Neural cell (in vitro differentiated cells): ENCODE measurements at regions not wholly inside any gene's neighbourhood (a gene's known extent, or its start where the extent isn't known, plus 50 kb on each side); places are given as distances from the start of the nearest gene placed in this dataset.

ENCODE experiments used
- H2AFZ ChIP-seq: fragments of 200-600, 300-800 bp; sonication (generic), shearing (Covaris generic); 2 replicates; pipeline ENCODE4 v1.6.0; 2014; ENCODE audit warnings: low read depth, mild to moderate bottlenecking, antibody characterized with exemption, low read length, moderate library complexity
- H3F3A ChIP-seq: fragments of 200-600 bp; shearing (Covaris generic); 2 replicates; pipeline ENCODE4 v1.6.1; 2016; ENCODE audit warnings: mild to moderate bottlenecking, moderate library complexity, mixed read lengths, antibody characterized with exemption, low read length; ENCODE audit not compliant: insufficient read depth, poor library complexity, severe bottlenecking
- H3K27ac ChIP-seq: fragments of 200-600, 300-800 bp; sonication (generic), shearing (Covaris generic); 2 replicates; pipeline ENCODE4 v1.5.1; 2014; ENCODE audit warnings: mild to moderate bottlenecking, low read length, moderate library complexity
- H3K27me3 ChIP-seq: fragments of 300-800, 200-600 bp; sonication (generic), shearing (Covaris generic); 2 replicates; pipeline ENCODE4 v1.6.0; 2014; ENCODE audit warnings: mild to moderate bottlenecking, low read depth, low read length, moderate library complexity; ENCODE audit not compliant: insufficient read depth
- H3K36me3 ChIP-seq: fragments of 300-800, 200-600 bp; sonication (generic), shearing (Covaris generic); 2 replicates; pipeline ENCODE4 v1.5.1; 2014; ENCODE audit warnings: mild to moderate bottlenecking, antibody characterized with exemption, low read length, moderate library complexity; ENCODE audit not compliant: insufficient read depth
- H3K4me2 ChIP-seq: fragments of 300-800, 200-600 bp; sonication (generic), shearing (Covaris generic); 2 replicates; pipeline ENCODE4 v1.6.0; 2014; ENCODE audit warnings: mild to moderate bottlenecking, low read length
- H3K4me3 ChIP-seq: fragments of 300-800, 200-600 bp; sonication (generic), shearing (Covaris generic); 2 replicates; pipeline ENCODE4 v1.5.1; 2014; ENCODE audit warnings: mild to moderate bottlenecking, low read length, moderate library complexity
- H3K79me2 ChIP-seq: fragments of 200-600 bp; shearing (Covaris generic); replicated peaks from 2 replicates; pipeline ENCODE4 v1.6.0; 2014; ENCODE audit warnings: mild to moderate bottlenecking, low read length, moderate library complexity; ENCODE audit not compliant: insufficient read depth
- H3K9ac ChIP-seq: fragments of 300-800, 200-600 bp; sonication (generic), shearing (Covaris generic); 2 replicates; pipeline ENCODE4 v1.6.1; 2016; ENCODE audit warnings: mild to moderate bottlenecking, low read length, mixed read lengths
- H3K9me2 ChIP-seq: fragments of 200-600 bp; shearing (Covaris generic); 2 replicates; pipeline ENCODE4 v1.6.1; 2016; ENCODE audit warnings: mild to moderate bottlenecking, low read length, mixed read lengths; ENCODE audit not compliant: insufficient read depth
- H3K9me3 ChIP-seq: fragments of 200-600, 300-800 bp; sonication (generic), shearing (Covaris generic); 2 replicates; pipeline ENCODE4 v1.6.1; 2016; ENCODE audit warnings: mild to moderate bottlenecking, mixed run types, low read length, moderate library complexity, mixed read lengths
- H4K20me1 ChIP-seq: fragments of 200-600 bp; shearing (Covaris generic); 2 replicates; pipeline ENCODE4 v1.6.1; 2016; ENCODE audit warnings: mild to moderate bottlenecking, mixed run types; ENCODE audit not compliant: insufficient read depth
- EP300 ChIP-seq: fragments of 450-650 bp; conservative IDR thresholded peaks from 2 replicates; pipeline ENCODE4 v1.6.1; 2014; ENCODE audit warnings: antibody characterized with exemption, mild to moderate bottlenecking, moderate library complexity; ENCODE audit not compliant: poor library complexity, severe bottlenecking
- EZH2 ChIP-seq: fragments of 200-600, 300-800 bp; shearing (Covaris generic), sonication (generic); IDR thresholded peaks from 2 replicates; pipeline ENCODE4 v1.6.1; 2014; ENCODE audit warnings: antibody characterized with exemption, low read length, borderline replicate concordance, mild to moderate bottlenecking; ENCODE audit not compliant: insufficient read depth, poor library complexity, severe bottlenecking
- MXI1 ChIP-seq: fragments of 450-650 bp; conservative IDR thresholded peaks from 2 replicates; pipeline ENCODE4 v1.6.1; 2014; ENCODE audit warnings: antibody characterized with exemption, mild to moderate bottlenecking; ENCODE audit not compliant: poor library complexity, severe bottlenecking
- POLR2AphosphoS5 ChIP-seq: IDR thresholded peaks from 2 replicates; pipeline ENCODE4 v1.6.1; 2012
- RAD21 ChIP-seq: fragments of 450-650 bp; conservative IDR thresholded peaks from 2 replicates; pipeline ENCODE4 v1.6.1; 2014; ENCODE audit warnings: antibody characterized with exemption, mild to moderate bottlenecking, moderate library complexity
- SMC3 ChIP-seq: fragments of 450-650 bp; conservative IDR thresholded peaks from 2 replicates; pipeline ENCODE4 v1.6.1; 2014; ENCODE audit warnings: antibody characterized with exemption, mild to moderate bottlenecking, moderate library complexity; ENCODE audit not compliant: poor library complexity
- TAF1 ChIP-seq: IDR thresholded peaks from 2 replicates; pipeline ENCODE4 v1.6.1; 2012; ENCODE audit warnings: low read depth
- TF ChIP-seq, protein P1 (sequence below): fragments of 450-650 bp; IDR thresholded peaks from 2 replicates; pipeline ENCODE4 v1.5.1; 2014; ENCODE audit warnings: antibody characterized with exemption, mild to moderate bottlenecking, moderate library complexity; ENCODE audit not compliant: poor library complexity, severe bottlenecking
- TF ChIP-seq, protein P2 (sequence below): IDR thresholded peaks from 2 replicates; pipeline ENCODE4 v1.6.1; 2012; ENCODE audit warnings: borderline replicate concordance

DNA sequence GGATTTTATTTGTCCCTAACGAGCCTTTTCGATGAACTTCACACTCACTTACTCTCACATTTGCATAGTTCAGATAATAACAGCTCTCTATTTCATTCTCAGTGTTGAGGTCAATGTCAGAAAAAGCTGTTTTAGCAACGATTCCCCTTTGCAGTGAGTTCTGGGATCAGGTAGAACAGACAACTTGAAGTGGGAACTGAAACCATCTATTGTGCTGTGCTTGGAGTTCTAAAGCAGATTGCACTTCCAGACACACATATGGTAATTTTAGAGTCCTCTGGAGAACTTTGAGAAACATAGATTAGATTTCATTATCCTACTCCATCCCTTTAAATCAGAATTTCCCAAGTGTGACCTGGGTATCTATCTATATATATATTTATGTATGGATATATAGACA, 124.6 kb upstream of the BLID start:
- Histone ChIP-seq H3K79me2 (no peaks in the 10 kb centered on the region), H2AFZ (no peak overlapping the region), H3F3A (no peaks in the 10 kb centered on the region), H3K9ac (no peak overlapping the region), H3K9me2 (no peaks in the 10 kb centered on the region), H3K27me3 (no peaks in the 10 kb centered on the region), H3K36me3 (no peaks in the 10 kb centered on the region), H3K4me3 (no peak overlapping the region), H3K9me3 (no peaks in the 10 kb centered on the region), H3K27ac (no peak overlapping the region), H3K4me2 (no peak overlapping the region), H4K20me1 (no peaks in the 10 kb centered on the region)
- TF ChIP-seq SMC3 (no peak), EP300 (no peak), TAF1 (no peak), EZH2 (no peak), RAD21 (no peak), MXI1 (no peak), POLR2AphosphoS5 (no peak)
- TF ChIP-seq, protein P1, sequence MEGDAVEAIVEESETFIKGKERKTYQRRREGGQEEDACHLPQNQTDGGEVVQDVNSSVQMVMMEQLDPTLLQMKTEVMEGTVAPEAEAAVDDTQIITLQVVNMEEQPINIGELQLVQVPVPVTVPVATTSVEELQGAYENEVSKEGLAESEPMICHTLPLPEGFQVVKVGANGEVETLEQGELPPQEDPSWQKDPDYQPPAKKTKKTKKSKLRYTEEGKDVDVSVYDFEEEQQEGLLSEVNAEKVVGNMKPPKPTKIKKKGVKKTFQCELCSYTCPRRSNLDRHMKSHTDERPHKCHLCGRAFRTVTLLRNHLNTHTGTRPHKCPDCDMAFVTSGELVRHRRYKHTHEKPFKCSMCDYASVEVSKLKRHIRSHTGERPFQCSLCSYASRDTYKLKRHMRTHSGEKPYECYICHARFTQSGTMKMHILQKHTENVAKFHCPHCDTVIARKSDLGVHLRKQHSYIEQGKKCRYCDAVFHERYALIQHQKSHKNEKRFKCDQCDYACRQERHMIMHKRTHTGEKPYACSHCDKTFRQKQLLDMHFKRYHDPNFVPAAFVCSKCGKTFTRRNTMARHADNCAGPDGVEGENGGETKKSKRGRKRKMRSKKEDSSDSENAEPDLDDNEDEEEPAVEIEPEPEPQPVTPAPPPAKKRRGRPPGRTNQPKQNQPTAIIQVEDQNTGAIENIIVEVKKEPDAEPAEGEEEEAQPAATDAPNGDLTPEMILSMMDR: no peak
- TF ChIP-seq, protein P2, sequence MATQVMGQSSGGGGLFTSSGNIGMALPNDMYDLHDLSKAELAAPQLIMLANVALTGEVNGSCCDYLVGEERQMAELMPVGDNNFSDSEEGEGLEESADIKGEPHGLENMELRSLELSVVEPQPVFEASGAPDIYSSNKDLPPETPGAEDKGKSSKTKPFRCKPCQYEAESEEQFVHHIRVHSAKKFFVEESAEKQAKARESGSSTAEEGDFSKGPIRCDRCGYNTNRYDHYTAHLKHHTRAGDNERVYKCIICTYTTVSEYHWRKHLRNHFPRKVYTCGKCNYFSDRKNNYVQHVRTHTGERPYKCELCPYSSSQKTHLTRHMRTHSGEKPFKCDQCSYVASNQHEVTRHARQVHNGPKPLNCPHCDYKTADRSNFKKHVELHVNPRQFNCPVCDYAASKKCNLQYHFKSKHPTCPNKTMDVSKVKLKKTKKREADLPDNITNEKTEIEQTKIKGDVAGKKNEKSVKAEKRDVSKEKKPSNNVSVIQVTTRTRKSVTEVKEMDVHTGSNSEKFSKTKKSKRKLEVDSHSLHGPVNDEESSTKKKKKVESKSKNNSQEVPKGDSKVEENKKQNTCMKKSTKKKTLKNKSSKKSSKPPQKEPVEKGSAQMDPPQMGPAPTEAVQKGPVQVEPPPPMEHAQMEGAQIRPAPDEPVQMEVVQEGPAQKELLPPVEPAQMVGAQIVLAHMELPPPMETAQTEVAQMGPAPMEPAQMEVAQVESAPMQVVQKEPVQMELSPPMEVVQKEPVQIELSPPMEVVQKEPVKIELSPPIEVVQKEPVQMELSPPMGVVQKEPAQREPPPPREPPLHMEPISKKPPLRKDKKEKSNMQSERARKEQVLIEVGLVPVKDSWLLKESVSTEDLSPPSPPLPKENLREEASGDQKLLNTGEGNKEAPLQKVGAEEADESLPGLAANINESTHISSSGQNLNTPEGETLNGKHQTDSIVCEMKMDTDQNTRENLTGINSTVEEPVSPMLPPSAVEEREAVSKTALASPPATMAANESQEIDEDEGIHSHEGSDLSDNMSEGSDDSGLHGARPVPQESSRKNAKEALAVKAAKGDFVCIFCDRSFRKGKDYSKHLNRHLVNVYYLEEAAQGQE: no peak

DNA sequence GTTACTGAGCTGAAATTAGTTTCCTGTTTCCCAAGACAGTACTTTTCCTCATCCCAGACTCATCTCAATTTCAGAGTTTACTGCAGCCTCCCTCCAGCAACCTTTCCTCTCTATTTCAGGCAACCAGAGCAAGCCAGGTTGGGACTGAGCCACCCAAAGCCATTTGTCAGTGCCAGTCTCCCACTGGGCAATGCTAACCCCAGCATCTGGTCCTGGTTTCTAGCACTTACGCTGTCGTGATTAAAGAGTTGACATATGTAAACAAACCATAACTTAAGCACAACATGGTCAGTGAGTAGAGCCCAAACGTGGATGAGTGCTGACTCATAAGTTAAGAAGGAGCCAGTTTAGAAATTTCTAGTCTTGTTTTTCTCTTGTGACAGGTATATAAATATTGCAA, 119.6 kb upstream of the BLID start:
- H3F3A ChIP-seq: no peaks in the 10 kb centered on the region
- H4K20me1 ChIP-seq: no peaks in the 10 kb centered on the region
- H2AFZ ChIP-seq: no peak overlapping the region
- H3K36me3 ChIP-seq: no peaks in the 10 kb centered on the region
- H3K9me2 ChIP-seq: no peaks in the 10 kb centered on the region
- H3K9ac ChIP-seq: no peak overlapping the region
- no peak overlapping the region for H3K4me2 ChIP-seq
- H3K27ac ChIP-seq: no peak overlapping the region
- H3K9me3 ChIP-seq: no peaks in the 10 kb centered on the region
- H3K79me2 ChIP-seq: no peaks in the 10 kb centered on the region
- H3K27me3 ChIP-seq: no peaks in the 10 kb centered on the region
- H3K4me3 ChIP-seq: no peak overlapping the region
- TF ChIP-seq EP300 (no peak), SMC3 (no peak), TAF1 (no peak), MXI1 (no peak), POLR2AphosphoS5 (no peak)
- TF ChIP-seq, protein P2: no peak
- TF ChIP-seq, protein P1: no peak
